Activated CD8-positive, alpha-beta memory T cell treated with anti-CD3 and anti-CD28 coated beads for 4 hours (primary cell): ENCODE measurements at regions not wholly inside any gene's neighbourhood (a gene's known extent, or its start where the extent isn't known, plus 50 kb on each side); places are given as distances from the start of the nearest gene placed in this dataset.

Source experiments
- DNase-seq, 2 donors: peaks; one replicate each; pipeline ENCODE4 v3.0.0-alpha.2; 2020; ENCODE audit warnings: low read depth in 2 of 2

- no peak for DNase-seq
Observed at GRCh38 chr9:28600226-28600625, 1026.9 kb upstream of the C9orf72 start.

GRCh38 chr9:28607843-28608242 lies 1034.6 kb upstream of the C9orf72 start:
- no peak for DNase-seq

- no peak for DNase-seq
Observed at GRCh38 chr9:28610339-28610738, 1037.1 kb upstream of the C9orf72 start.

GRCh38 chr9:28616310-28616709 lies 1043.0 kb upstream of the C9orf72 start:
- no peak for DNase-seq

GRCh38 chr9:28620011-28620410 lies 1046.7 kb upstream of the C9orf72 start:
- DNase-seq: no peak

- no peak for DNase-seq
Observed at GRCh38 chr9:28620661-28621060, 1047.4 kb upstream of the C9orf72 start.

GRCh38 chr9:28624771-28625170 lies 1051.5 kb upstream of the C9orf72 start:
- no peak for DNase-seq

- DNase-seq: no peak
Observed at GRCh38 chr9:28628031-28628430, 1054.8 kb upstream of the C9orf72 start.

- DNase-seq: no peak
Observed at GRCh38 chr9:28648723-28649122, 1075.4 kb upstream of the C9orf72 start.

- no peak for DNase-seq
Observed at GRCh38 chr9:28650327-28650726, 1077.0 kb upstream of the C9orf72 start.

GRCh38 chr9:28651050-28651722 lies 1077.9 kb upstream of the C9orf72 start:
- DNase-seq: no peak

GRCh38 chr9:28653216-28653615 lies 1079.9 kb upstream of the C9orf72 start:
- DNase-seq: no peak

- no peak for DNase-seq
Observed at GRCh38 chr9:28656727-28657126, 1083.4 kb upstream of the C9orf72 start.

GRCh38 chr9:28661853-28662252 lies 1088.6 kb upstream of the C9orf72 start:
- DNase-seq: no peak

- no peak for DNase-seq
Observed at GRCh38 chr9:28662675-28663074, 1089.4 kb upstream of the C9orf72 start.

- DNase-seq: no peak
Observed at GRCh38 chr9:28668158-28668557, 1094.9 kb upstream of the C9orf72 start.

- DNase-seq: no peak
Observed at GRCh38 chr9:28671000-28671399, 1097.7 kb upstream of the C9orf72 start.

GRCh38 chr9:28678097-28678496 lies 1104.8 kb upstream of the C9orf72 start:
- no peak for DNase-seq

- DNase-seq: no peak
Observed at GRCh38 chr9:28688172-28688571, 1114.9 kb upstream of the C9orf72 start.

GRCh38 chr9:28692012-28692411 lies 1118.7 kb upstream of the C9orf72 start:
- DNase-seq: no peak

- no peak for DNase-seq
Observed at GRCh38 chr9:28696960-28697359, 1123.7 kb upstream of the C9orf72 start.

GRCh38 chr9:28699632-28700031 lies 1126.4 kb upstream of the C9orf72 start:
- DNase-seq: no peak

- no peak for DNase-seq
Observed at GRCh38 chr9:28707616-28708015, 1134.3 kb upstream of the C9orf72 start.

GRCh38 chr9:28714188-28714587 lies 1140.9 kb upstream of the C9orf72 start:
- DNase-seq: no peak
